IMR-90 (cell line): ENCODE measurements at regions not wholly inside any gene's neighbourhood (a gene's known extent, or its start where the extent isn't known, plus 50 kb on each side); places are given as distances from the start of the nearest gene placed in this dataset.

Experiments used
- ATAC-seq: fragments of 200-7000 bp; cut with Tn5 transposase; 2 replicates; pipeline ENCODE4 v1.9.1; 2020; ENCODE audit warnings: low read depth, mild to moderate bottlenecking, moderate library complexity
- BruUV-seq: library from RNA; stranded (reverse); fragments of 400-500 nt; replicated peaks from 2 replicates; lab custom pipeline; 2021; lab: Mats Ljungman, UMichigan
- CTCF ChIA-PET: fragments of 300-600 bp; formaldehyde crosslinking; extraction: SDS; loops from one replicate; lab custom pipeline; 2021; ENCODE audit warnings: antibody characterized with exemption; lab: Yijun Ruan, JAX
- POLR2A ChIA-PET: fragments of 300-600 bp; sonication (Branson Sonifier 250); formaldehyde crosslinking; loops from one replicate; lab custom pipeline; 2022; ENCODE audit warnings: antibody characterized with exemption; ENCODE audit not compliant: unreplicated experiment; lab: Charles Lee
- DNase-seq: peaks from one replicate; pipeline ENCODE4 v3.0.0; 2013
- H2AFZ ChIP-seq: replicated peaks from 2 replicates; pipeline ENCODE3; 2013; ENCODE audit warnings: low read length, mild to moderate bottlenecking; ENCODE audit not compliant: poor library complexity
- H2AK5ac ChIP-seq: 2 replicates; pipeline ENCODE4 v1.6.1; 2013; ENCODE audit warnings: low read depth, low read length, inconsistent platforms
- H2AK9ac ChIP-seq: replicated peaks from 2 replicates; pipeline ENCODE3; 2013; ENCODE audit warnings: mild to moderate bottlenecking, low read depth, low read length, moderate library complexity; ENCODE audit not compliant: poor library complexity
- H2BK120ac ChIP-seq: 2 replicates; pipeline ENCODE4 v1.6.1; 2013; ENCODE audit warnings: low read depth, low read length, inconsistent platforms
- H2BK15ac ChIP-seq: 3 replicates; pipeline ENCODE4 v1.6.1; 2013; ENCODE audit warnings: low read depth, low read length, inconsistent platforms
- H2BK20ac ChIP-seq: 2 replicates; pipeline ENCODE4 v1.6.1; 2013; ENCODE audit warnings: low read depth, mild to moderate bottlenecking, inconsistent platforms, low read length, moderate library complexity
- H2BK5ac ChIP-seq: 2 replicates; pipeline ENCODE4 v1.6.1; 2013; ENCODE audit warnings: mild to moderate bottlenecking, low read depth, low read length, inconsistent platforms; ENCODE audit not compliant: poor library complexity, severe bottlenecking
- H3K14ac ChIP-seq: replicated peaks from 2 replicates; pipeline ENCODE4 v1.6.1; 2013; ENCODE audit warnings: low read depth, low read length, inconsistent platforms
- H3K18ac ChIP-seq: 2 replicates; pipeline ENCODE4 v1.6.1; 2013; ENCODE audit warnings: low read depth, low read length, control low read depth
- H3K23ac ChIP-seq: 2 replicates; pipeline ENCODE4 v1.6.1; 2013; ENCODE audit warnings: low read depth, low read length, inconsistent platforms
- H3K27ac ChIP-seq: 2 replicates; pipeline ENCODE4 v1.5.1; 2013; ENCODE audit warnings: mild to moderate bottlenecking, control low read depth, low read length; ENCODE audit not compliant: insufficient read depth
- H3K27me3 ChIP-seq: 2 replicates; pipeline ENCODE4 v1.6.1; 2013; ENCODE audit warnings: low read length; ENCODE audit not compliant: control insufficient read depth, insufficient read depth
- H3K36me3 ChIP-seq: 2 replicates; pipeline ENCODE4 v1.6.1; 2013; ENCODE audit warnings: low read length, mixed read lengths; ENCODE audit not compliant: control insufficient read depth, insufficient read depth
- H3K4ac ChIP-seq: 2 replicates; pipeline ENCODE4 v1.6.1; 2013; ENCODE audit warnings: low read depth, low read length, inconsistent platforms
- H3K4me1 ChIP-seq: 2 replicates; pipeline ENCODE4 v1.6.1; 2013; ENCODE audit warnings: low read length, mixed read lengths; ENCODE audit not compliant: control insufficient read depth, insufficient read depth
- H3K4me2 ChIP-seq: 2 replicates; pipeline ENCODE4 v1.6.1; 2013; ENCODE audit warnings: low read depth, mild to moderate bottlenecking, control low read depth, low read length, moderate library complexity
- H3K4me3 ChIP-seq: 2 replicates; pipeline ENCODE4 v1.5.1; 2013; ENCODE audit warnings: low read depth, mild to moderate bottlenecking, control low read depth, low read length, moderate library complexity; ENCODE audit not compliant: insufficient read depth
- H3K56ac ChIP-seq: 2 replicates; pipeline ENCODE4 v1.6.1; 2013; ENCODE audit warnings: low read length, inconsistent platforms; ENCODE audit not compliant: insufficient read depth; ENCODE audit errors: extremely low read depth
- H3K79me1 ChIP-seq, 2 experiments: 2 replicates each; pipeline ENCODE4 v1.6.1; 2013; ENCODE audit warnings: low read length in 2 of 2, inconsistent platforms in 1 of 2, low read depth in 1 of 2
- H3K9ac ChIP-seq: 2 replicates; pipeline ENCODE4 v1.6.1; 2013; ENCODE audit warnings: low read depth, low read length, control low read depth
- H3K9me1 ChIP-seq: 2 replicates; pipeline ENCODE4 v1.6.1; 2013; ENCODE audit warnings: low read length, inconsistent platforms; ENCODE audit not compliant: insufficient read depth
- H3K9me3 ChIP-seq: 2 replicates; pipeline ENCODE4 v1.6.1; 2013; ENCODE audit warnings: low read length; ENCODE audit not compliant: control insufficient read depth, insufficient read depth
- H4K20me1 ChIP-seq: 2 replicates; pipeline ENCODE4 v1.6.1; 2013; ENCODE audit warnings: low read length, inconsistent platforms; ENCODE audit not compliant: insufficient read depth
- H4K5ac ChIP-seq: 2 replicates; pipeline ENCODE4 v1.6.1; 2013; ENCODE audit warnings: mild to moderate bottlenecking, low read depth, low read length, control low read depth
- H4K8ac ChIP-seq, 2 experiments: 2 replicates each; pipeline ENCODE4 v1.6.1; 2013; ENCODE audit warnings: low read depth in 2 of 2, low read length in 2 of 2, control low read depth in 1 of 2, inconsistent platforms in 1 of 2
- H4K91ac ChIP-seq: 2 replicates; pipeline ENCODE4 v1.6.1; 2013; ENCODE audit warnings: low read depth, low read length, inconsistent platforms; ENCODE audit not compliant: insufficient read depth
- BHLHE40 ChIP-seq: fragments of 150-350 bp; IDR thresholded peaks from 2 replicates; pipeline ENCODE4 v1.6.1; 2016; ENCODE audit warnings: mild to moderate bottlenecking, low read depth, low read length
- CEBPB ChIP-seq: IDR thresholded peaks from 2 replicates; pipeline ENCODE4 v1.6.1; 2012; ENCODE audit warnings: low read depth, low read length, improper control_type of control experiment
- CHD1 ChIP-seq: IDR thresholded peaks from 2 replicates; pipeline ENCODE4 v1.6.1; 2012; ENCODE audit warnings: low read depth, low read length, improper control_type of control experiment
- CTCF ChIP-seq: conservative IDR thresholded peaks from 2 replicates; pipeline ENCODE4 v1.5.1; 2012; ENCODE audit warnings: mild to moderate bottlenecking, low read depth, low read length, improper control_type of control experiment
- ELK1 ChIP-seq: fragments of 150-350 bp; IDR thresholded peaks from 2 replicates; pipeline ENCODE4 v1.6.1; 2016; ENCODE audit warnings: low read depth, mild to moderate bottlenecking, low read length, moderate library complexity, borderline replicate concordance
- FOS ChIP-seq: fragments of 150-350 bp; IDR thresholded peaks from 2 replicates; pipeline ENCODE4 v1.6.1; 2016; ENCODE audit warnings: low read depth, low read length
- MAFK ChIP-seq: IDR thresholded peaks from 2 replicates; pipeline ENCODE4 v1.6.1; 2012; ENCODE audit warnings: low read depth, low read length, improper control_type of control experiment
- MAZ ChIP-seq: IDR thresholded peaks from 2 replicates; pipeline ENCODE4 v1.6.1; 2012; ENCODE audit warnings: low read depth, mild to moderate bottlenecking, low read length, improper control_type of control experiment, moderate library complexity, borderline replicate concordance
- MXI1 ChIP-seq: IDR thresholded peaks from 2 replicates; pipeline ENCODE4 v1.6.1; 2012; ENCODE audit warnings: low read depth, mild to moderate bottlenecking, low read length, moderate library complexity, borderline replicate concordance
- NFE2L2 ChIP-seq: fragments of 150-350 bp; IDR thresholded peaks from 2 replicates; pipeline ENCODE4 v1.6.1; 2016; ENCODE audit warnings: low read depth, mild to moderate bottlenecking, low read length
- POLR2A ChIP-seq: IDR thresholded peaks from 2 replicates; pipeline ENCODE4 v1.6.1; 2012; ENCODE audit warnings: mild to moderate bottlenecking, low read depth, low read length
- RAD21 ChIP-seq: IDR thresholded peaks from 2 replicates; pipeline ENCODE4 v1.6.1; 2012; ENCODE audit warnings: low read length, improper control_type of control experiment
- RCOR1 ChIP-seq: IDR thresholded peaks from 2 replicates; pipeline ENCODE4 v1.6.1; 2012; ENCODE audit warnings: mild to moderate bottlenecking, low read length, improper control_type of control experiment; ENCODE audit not compliant: insufficient replicate concordance
- RFX5 ChIP-seq: IDR thresholded peaks from 2 replicates; pipeline ENCODE4 v1.8.0; 2012; ENCODE audit warnings: low read depth, mild to moderate bottlenecking, low read length, moderate library complexity
- SMC3 ChIP-seq: fragments of 150-350 bp; IDR thresholded peaks from 2 replicates; pipeline ENCODE4 v1.6.1; 2016; ENCODE audit warnings: low read depth, mild to moderate bottlenecking, antibody characterized with exemption, low read length, moderate library complexity
- USF2 ChIP-seq: fragments of 150-350 bp; IDR thresholded peaks from 2 replicates; pipeline ENCODE4 v1.6.1; 2017; ENCODE audit warnings: mild to moderate bottlenecking, antibody characterized with exemption, low read length, low read depth
- WGBS, 2 experiments: methylation state at CpG; one replicate each; pipeline versions ENCODE4 v1.1.5 to v1.1.7; 2013; ENCODE audit warnings: missing lambda C conversion rate in 2 of 2; ENCODE audit not compliant: insufficient read length in 1 of 2; ENCODE audit errors: extremely low coverage in 2 of 2; 5-methylcytosine and 5-hydroxymethylcytosine counted together
- dilution Hi-C: fragments of 300-500 bp; cut with HindIII; formaldehyde crosslinking; loops from one replicate; pipeline ENCODE4 v1.14.3; 2018; ENCODE audit warnings: low sequenced_read_pairs; ENCODE audit not compliant: unreplicated experiment
- in situ Hi-C: fragments of 300-500 bp; cut with MboI; formaldehyde crosslinking; loops from 3 replicates; pipeline ENCODE4 v1.14.3; 2019; ENCODE audit warnings: low sequenced_read_pairs, inconsistent platforms, mixed read lengths
- intact Hi-C: fragments of 100-400 bp; cut with micrococcal nuclease; formaldehyde crosslinking; loops from 2 replicates; pipeline ENCODE4 v1.10.0; 2022

- no TSS peak for BruUV-seq
- in situ Hi-C loops (no loop called here), dilution Hi-C loops (no loop called here), intact Hi-C loops (no loop called here)
- Histone ChIP-seq H2BK120ac (no peak overlapping the region), H2AK5ac (no peak overlapping the region), H3K27me3 (no peaks in the 10 kb centered on the region; the same call in 1 of the 2 replicates), H3K9me3 (peaks cover 5% of the 10 kb centered on the region), H2AFZ (no peak overlapping the region), H3K9ac (no peak overlapping the region), H4K20me1 (no peaks in the 10 kb centered on the region), H3K56ac (no peak overlapping the region), H3K36me3 (no peaks in the 10 kb centered on the region), H3K18ac (no peak overlapping the region), H3K4ac (no peak overlapping the region), H4K5ac (no peak overlapping the region), H2BK20ac (no peak overlapping the region), H2BK5ac (no peak overlapping the region), H2AK9ac (no peak overlapping the region), H3K27ac (no peak overlapping the region), H4K91ac (no peak overlapping the region), H3K9me1 (no peaks in the 10 kb centered on the region), H3K4me2 (no peak overlapping the region), H3K4me3 (no peak overlapping the region), H3K14ac (no peak overlapping the region), H3K23ac (no peak overlapping the region), H4K8ac (no peak overlapping the region), H2BK15ac (no peak overlapping the region), H3K4me1 (no peaks in the 10 kb centered on the region), H3K79me1 (no peaks in the 10 kb centered on the region)
- ATAC-seq (no peak), DNase-seq (no peak)
- ChIA-PET CTCF (no interaction called here), POLR2A (no interaction called here)
- TF ChIP-seq RFX5 (no peak), USF2 (no peak), BHLHE40 (no peak), NFE2L2 (no peak), MAZ (no peak), RCOR1 (no peak), CHD1 (no peak), POLR2A (no peak), CEBPB (no peak), ELK1 (no peak), RAD21 (no peak), MXI1 (no peak), SMC3 (no peak), CTCF (no peak), MAFK (no peak), FOS (no peak)
- WGBS, 2 experiments, result no CpG with 5 or more reads among the region's 4 CpGs
These were observed 81.5 kb upstream of the MSX2 start for GRCh38 chr5:174642816-174643405.
